ENCODE measurements at regions not wholly inside any gene's neighbourhood (a gene's known extent, or its start where the extent isn't known, plus 50 kb on each side); places are given as distances from the start of the nearest gene placed in this dataset.

DNA sequence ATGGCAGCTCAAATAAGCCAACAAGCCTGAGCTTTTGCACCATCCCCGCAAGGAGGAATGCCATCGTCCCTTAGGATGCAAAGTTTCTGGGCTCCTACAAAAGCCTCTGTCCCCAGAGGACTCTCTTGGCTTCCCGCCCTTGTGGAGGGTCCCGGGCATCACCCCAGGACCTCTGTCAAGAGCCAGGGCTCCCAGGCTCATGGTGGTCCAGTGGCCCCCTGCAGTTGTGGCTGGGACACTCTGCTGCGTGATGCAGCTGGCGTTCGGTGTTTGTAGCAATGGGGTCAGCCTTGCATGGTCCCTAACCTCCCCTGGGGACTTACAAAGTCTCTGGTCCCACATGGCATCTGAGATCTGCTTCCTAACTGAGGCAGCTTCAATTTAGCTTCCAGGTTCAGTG lies 104.7 kb downstream of the RIPK4 start:
- Histone ChIP-seq H3K4me3 (ENCODE audit: low read depth in 1 of 3, low read length in 3 of 3) (no peak overlapping the region), H3K36me3 (ENCODE audit: control insufficient read depth in 3 of 3, insufficient read depth in 2 of 3, low read depth in 1 of 3, low read length in 3 of 3) (no peaks in the 10 kb centered on the region), H3K9me3 (ENCODE audit: control insufficient read depth in 2 of 2, insufficient read depth in 1 of 2, low read depth in 1 of 2, low read length in 1 of 2) (no peaks in the 10 kb centered on the region), H3K27ac (ENCODE audit: low read depth in 1 of 3, low read length in 2 of 3) (no peak overlapping the region), H3K27me3 (ENCODE audit: control insufficient read depth in 3 of 3, insufficient read depth in 3 of 3, low read length in 3 of 3) (peaks cover 0 to 6% (median 0%) of the 10 kb centered on the region in 3 donors), H3K4me1 (ENCODE audit: control insufficient read depth in 3 of 3, insufficient read depth in 2 of 3, low read depth in 1 of 3, low read length in 2 of 3) (peaks cover 0 to 26% (median 2%) of the 10 kb centered on the region in 3 donors)
- FAIRE-seq (no peak), DNase-seq (no peak)
- WGBS, 3 donors = 87 to 93% (median 90%) methylated on average over 7 of the region's 7 CpGs

DNA sequence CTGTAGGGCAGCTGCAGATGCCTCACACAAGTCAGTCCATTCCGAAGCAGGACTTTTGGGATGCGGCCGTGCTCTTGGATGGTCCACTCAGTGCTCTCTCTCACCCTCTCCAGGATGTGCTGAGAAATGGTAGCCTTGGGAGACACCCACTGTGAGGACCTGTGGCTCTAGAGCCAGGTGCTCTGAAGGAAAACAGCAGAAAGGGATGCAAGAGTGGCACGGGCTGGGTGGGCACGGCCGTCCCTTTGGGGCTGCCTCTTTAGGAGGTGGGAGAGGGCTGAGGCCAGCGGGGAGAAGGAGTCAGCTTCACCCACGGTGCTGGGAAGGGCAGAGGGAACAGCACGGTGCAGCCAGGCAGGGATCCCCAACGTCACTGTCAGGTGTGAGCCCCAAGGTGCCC lies 106.1 kb downstream of the RIPK4 start:
- Histone ChIP-seq H3K4me3 (ENCODE audit: low read depth in 1 of 3, low read length in 3 of 3) (no peak overlapping the region), H3K4me1 (ENCODE audit: control insufficient read depth in 3 of 3, insufficient read depth in 2 of 3, low read depth in 1 of 3, low read length in 2 of 3) (peaks cover 0 to 26% (median 2%) of the 10 kb centered on the region in 3 donors), H3K27me3 (ENCODE audit: control insufficient read depth in 3 of 3, insufficient read depth in 3 of 3, low read length in 3 of 3) (peaks cover 0 to 7% (median 0%) of the 10 kb centered on the region in 3 donors), H3K27ac (ENCODE audit: low read depth in 1 of 3, low read length in 2 of 3) (no peak overlapping the region), H3K9me3 (ENCODE audit: control insufficient read depth in 2 of 2, insufficient read depth in 1 of 2, low read depth in 1 of 2, low read length in 1 of 2) (no peaks in the 10 kb centered on the region), H3K36me3 (ENCODE audit: control insufficient read depth in 3 of 3, insufficient read depth in 2 of 3, low read depth in 1 of 3, low read length in 3 of 3) (no peaks in the 10 kb centered on the region)
- no peak for DNase-seq
- WGBS, 3 donors = 74 to 90% (median 81%) methylated on average over 10 of the region's 10 CpGs
- FAIRE-seq = no peak

DNA sequence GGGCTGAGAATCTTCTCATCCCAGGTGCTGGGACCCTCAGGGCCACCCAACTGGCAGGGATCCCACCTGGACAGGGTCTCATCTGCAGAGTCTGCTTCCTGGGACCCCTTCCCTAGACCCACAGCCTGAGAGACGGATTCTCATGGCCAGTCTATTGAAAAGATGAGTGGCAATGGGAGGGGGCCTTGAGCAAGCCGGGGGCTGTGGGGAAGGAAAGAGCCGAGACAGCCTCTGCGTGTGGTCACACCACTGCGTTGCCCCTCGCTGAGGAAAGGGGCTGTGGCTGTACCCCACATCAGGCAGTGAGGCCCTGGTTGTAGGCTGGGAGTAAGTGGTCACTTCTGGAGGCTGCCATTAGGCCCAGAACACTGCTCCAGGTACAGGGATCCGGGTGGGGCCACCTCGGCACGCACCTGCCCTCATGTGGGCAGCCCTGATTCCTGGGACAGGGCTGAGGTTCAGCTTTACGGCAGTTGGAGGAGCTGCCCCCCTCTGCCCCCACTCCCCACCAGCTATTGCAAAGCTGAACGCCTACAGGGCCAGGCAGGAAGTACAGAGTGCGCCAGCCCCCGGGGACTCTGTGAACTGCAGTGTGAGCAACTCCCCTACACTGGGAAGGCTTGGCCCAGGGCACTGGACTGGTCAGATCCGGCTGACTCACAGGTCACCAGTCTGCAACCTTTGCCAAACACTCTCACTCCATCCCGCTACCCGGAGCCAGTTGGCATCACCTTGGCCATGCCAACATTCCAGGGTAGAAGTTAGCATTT lies 106.9 kb downstream of the RIPK4 start:
- Histone ChIP-seq H3K36me3 (ENCODE audit: control insufficient read depth in 3 of 3, insufficient read depth in 2 of 3, low read depth in 1 of 3, low read length in 3 of 3) (no peaks in the 10 kb centered on the region), H3K27ac (ENCODE audit: low read depth in 1 of 3, low read length in 2 of 3) (no peak overlapping the region), H3K9me3 (ENCODE audit: control insufficient read depth in 2 of 2, insufficient read depth in 1 of 2, low read depth in 1 of 2, low read length in 1 of 2) (no peaks in the 10 kb centered on the region), H3K4me1 (ENCODE audit: control insufficient read depth in 3 of 3, insufficient read depth in 2 of 3, low read depth in 1 of 3, low read length in 2 of 3) (peaks cover 0 to 23% (median 2%) of the 10 kb centered on the region in 3 donors), H3K4me3 (ENCODE audit: low read depth in 1 of 3, low read length in 3 of 3) (no peak overlapping the region), H3K27me3 (ENCODE audit: control insufficient read depth in 3 of 3, insufficient read depth in 3 of 3, low read length in 3 of 3) (peaks cover 0 to 7% (median 0%) of the 10 kb centered on the region in 3 donors)
- FAIRE-seq (no peak), DNase-seq (no peak)
- 75 to 83% (median 77%) methylated on average over 16 of the region's 16 CpGs for WGBS, 3 donors

DNA sequence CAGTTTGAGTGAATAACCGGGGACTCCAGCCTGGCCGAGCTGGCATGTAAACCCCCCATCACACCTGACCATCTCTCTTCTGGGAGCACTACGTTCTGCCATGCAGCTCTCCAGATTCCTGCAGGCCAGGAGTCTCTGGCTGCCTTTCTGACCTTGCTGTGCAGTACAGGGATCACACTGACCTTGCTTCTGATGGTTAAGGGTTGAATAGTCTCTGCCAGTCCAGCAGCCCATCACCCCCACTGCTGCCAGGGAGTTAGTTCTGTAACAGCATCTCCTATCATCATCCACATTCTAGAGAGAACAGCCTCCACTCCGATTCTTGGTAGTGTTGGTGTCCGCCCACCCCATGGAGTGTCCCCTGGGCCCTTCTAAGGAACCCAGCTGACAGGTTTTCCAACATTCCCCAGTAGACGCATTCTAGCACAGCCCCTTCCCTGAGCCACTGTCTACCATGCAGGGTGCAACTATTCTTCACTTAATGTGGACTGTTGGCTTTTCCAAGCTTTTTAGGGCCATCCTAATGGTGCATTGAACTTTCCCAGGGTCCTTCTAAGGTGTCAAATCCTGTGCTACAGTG lies 109.8 kb downstream of the RIPK4 start:
- no peak overlapping the region for H3K4me3 ChIP-seq (ENCODE audit: low read depth in 1 of 3, low read length in 3 of 3)
- no peak for FAIRE-seq
- WGBS, 3 donors = 82 to 88% (median 86%) methylated on average over 6 of the region's 6 CpGs
- H3K9me3 ChIP-seq (ENCODE audit: control insufficient read depth in 2 of 2, insufficient read depth in 1 of 2, low read depth in 1 of 2, low read length in 1 of 2) = no peaks in the 10 kb centered on the region
- no peaks in the 10 kb centered on the region for H3K36me3 ChIP-seq (ENCODE audit: control insufficient read depth in 3 of 3, insufficient read depth in 2 of 3, low read depth in 1 of 3, low read length in 3 of 3)
- no peaks in the 10 kb centered on the region for H3K4me1 ChIP-seq (ENCODE audit: control insufficient read depth in 3 of 3, insufficient read depth in 2 of 3, low read depth in 1 of 3, low read length in 2 of 3)
- H3K27ac ChIP-seq (ENCODE audit: low read depth in 1 of 3, low read length in 2 of 3) = no peak overlapping the region
- DNase-seq = no peak
- peaks cover 0 to 7% (median 0%) of the 10 kb centered on the region in 3 donors for H3K27me3 ChIP-seq (ENCODE audit: control insufficient read depth in 3 of 3, insufficient read depth in 3 of 3, low read length in 3 of 3)

DNA sequence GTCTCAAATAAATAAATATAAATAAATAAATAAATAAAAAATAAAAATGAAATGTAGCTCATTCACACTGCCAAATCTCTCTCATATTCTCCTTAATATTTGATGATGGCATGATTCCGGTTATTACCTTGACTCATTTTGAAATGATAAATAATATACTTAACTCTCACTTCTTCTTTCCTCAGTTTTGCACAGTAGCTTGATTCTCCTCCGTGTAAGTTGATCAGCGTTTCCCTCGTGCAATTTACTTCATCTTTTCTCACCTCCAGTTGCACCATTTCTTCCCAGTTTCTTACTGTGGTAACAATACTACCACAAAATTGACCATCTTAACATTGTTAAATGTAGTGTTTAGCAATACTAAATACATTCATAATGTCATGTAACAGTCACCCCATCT lies 111.6 kb downstream of the RIPK4 start:
- FAIRE-seq = no peak
- no peaks in the 10 kb centered on the region for H3K36me3 ChIP-seq (ENCODE audit: control insufficient read depth in 3 of 3, insufficient read depth in 2 of 3, low read depth in 1 of 3, low read length in 3 of 3)
- WGBS, 3 donors = 85 to 93% (median 88%) methylated on average over 4 of the region's 4 CpGs
- DNase-seq = no peak
- H3K27ac ChIP-seq (ENCODE audit: low read depth in 1 of 3, low read length in 2 of 3) = no peak overlapping the region
- peaks cover 0 to 7% (median 0%) of the 10 kb centered on the region in 3 donors for H3K27me3 ChIP-seq (ENCODE audit: control insufficient read depth in 3 of 3, insufficient read depth in 3 of 3, low read length in 3 of 3)
- H3K9me3 ChIP-seq (ENCODE audit: control insufficient read depth in 2 of 2, insufficient read depth in 1 of 2, low read depth in 1 of 2, low read length in 1 of 2) = no peaks in the 10 kb centered on the region
- H3K4me1 ChIP-seq (ENCODE audit: control insufficient read depth in 3 of 3, insufficient read depth in 2 of 3, low read depth in 1 of 3, low read length in 2 of 3) = no peaks in the 10 kb centered on the region
- H3K4me3 ChIP-seq (ENCODE audit: low read depth in 1 of 3, low read length in 3 of 3) = no peak overlapping the region

DNA sequence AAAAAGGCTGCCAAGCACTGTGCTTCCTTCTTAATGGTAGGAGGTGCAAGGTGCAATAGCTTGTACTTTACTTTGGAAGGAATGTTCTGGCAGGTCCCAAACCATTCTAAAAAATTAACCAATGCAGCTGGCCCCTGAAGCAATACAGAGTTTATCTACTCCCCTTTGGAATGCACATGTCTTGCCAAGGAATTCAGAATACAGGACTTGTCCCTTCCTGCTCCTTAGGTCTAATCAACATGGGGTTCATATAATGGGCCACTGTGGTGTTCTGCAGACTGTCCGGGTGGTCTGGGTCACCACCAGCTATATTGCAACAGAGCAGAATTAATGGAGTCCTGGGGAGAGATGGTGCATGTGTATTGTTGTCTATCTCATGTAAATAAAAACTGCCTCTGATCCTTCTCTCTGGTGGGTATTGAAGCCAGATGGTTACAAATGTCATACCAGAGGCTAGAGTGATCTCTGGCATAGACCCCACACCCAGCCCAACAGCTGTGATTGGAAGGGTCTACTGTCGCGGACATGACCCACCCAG lies 112.8 kb downstream of the RIPK4 start:
- Histone ChIP-seq H3K4me1 (ENCODE audit: control insufficient read depth in 3 of 3, insufficient read depth in 2 of 3, low read depth in 1 of 3, low read length in 2 of 3) (no peaks in the 10 kb centered on the region), H3K27me3 (ENCODE audit: control insufficient read depth in 3 of 3, insufficient read depth in 3 of 3, low read length in 3 of 3) (peaks cover 0 to 3% (median 0%) of the 10 kb centered on the region in 3 donors), H3K4me3 (ENCODE audit: low read depth in 1 of 3, low read length in 3 of 3) (no peak overlapping the region), H3K36me3 (ENCODE audit: control insufficient read depth in 3 of 3, insufficient read depth in 2 of 3, low read depth in 1 of 3, low read length in 3 of 3) (no peaks in the 10 kb centered on the region), H3K27ac (ENCODE audit: low read depth in 1 of 3, low read length in 2 of 3) (no peak overlapping the region), H3K9me3 (ENCODE audit: control insufficient read depth in 2 of 2, insufficient read depth in 1 of 2, low read depth in 1 of 2, low read length in 1 of 2) (no peaks in the 10 kb centered on the region)
- WGBS, 3 donors = 72 to 90% (median 83%) methylated on average over 3 of the region's 3 CpGs
- no peak for FAIRE-seq
- DNase-seq = peak in 1 of 2 donors; percentile 22

DNA sequence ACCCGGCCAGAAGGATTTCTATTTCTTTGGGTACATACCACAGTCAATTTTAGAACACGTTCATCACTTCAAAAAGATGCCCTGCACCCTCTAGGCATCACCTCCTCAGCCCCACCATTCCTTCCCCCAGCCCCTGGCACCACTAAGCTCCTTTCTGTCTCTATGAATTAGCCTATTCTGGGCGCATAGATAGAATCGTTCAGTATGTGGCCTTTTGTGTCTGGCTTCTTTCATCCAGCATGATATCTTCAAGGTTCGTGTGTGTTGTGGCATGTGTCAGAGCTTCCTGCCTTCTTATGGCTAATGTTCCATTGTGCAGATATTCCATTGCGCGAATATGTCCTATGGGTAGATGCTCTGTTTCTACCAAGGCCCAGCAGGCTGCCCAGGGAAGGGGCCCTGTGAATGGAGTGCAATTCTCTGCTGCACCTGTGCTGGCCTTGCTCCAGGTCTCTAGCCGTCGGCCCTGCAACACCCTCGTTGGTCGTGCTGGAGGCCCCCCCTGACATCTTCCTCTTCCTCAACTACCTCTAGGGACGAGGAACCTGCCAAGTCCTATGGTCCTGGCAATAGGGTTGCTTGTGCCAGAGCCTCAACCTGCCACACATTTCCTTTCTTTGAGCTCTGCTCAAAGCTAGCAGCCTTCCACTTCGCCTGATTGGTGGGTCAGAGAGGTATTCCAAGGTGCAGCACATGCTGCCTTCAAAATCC lies 113.5 kb downstream of the RIPK4 start:
- Histone ChIP-seq H3K27me3 (ENCODE audit: control insufficient read depth in 3 of 3, insufficient read depth in 3 of 3, low read length in 3 of 3) (peaks cover 0 to 3% (median 0%) of the 10 kb centered on the region in 3 donors), H3K27ac (ENCODE audit: low read depth in 1 of 3, low read length in 2 of 3) (no peak overlapping the region), H3K9me3 (ENCODE audit: control insufficient read depth in 2 of 2, insufficient read depth in 1 of 2, low read depth in 1 of 2, low read length in 1 of 2) (no peaks in the 10 kb centered on the region), H3K36me3 (ENCODE audit: control insufficient read depth in 3 of 3, insufficient read depth in 2 of 3, low read depth in 1 of 3, low read length in 3 of 3) (no peaks in the 10 kb centered on the region), H3K4me1 (ENCODE audit: control insufficient read depth in 3 of 3, insufficient read depth in 2 of 3, low read depth in 1 of 3, low read length in 2 of 3) (no peaks in the 10 kb centered on the region), H3K4me3 (ENCODE audit: low read depth in 1 of 3, low read length in 3 of 3) (no peak overlapping the region)
- no peak for DNase-seq
- FAIRE-seq = no peak
- WGBS, 3 donors = 60 to 70% (median 64%) methylated on average over 13 of the region's 13 CpGs

DNA sequence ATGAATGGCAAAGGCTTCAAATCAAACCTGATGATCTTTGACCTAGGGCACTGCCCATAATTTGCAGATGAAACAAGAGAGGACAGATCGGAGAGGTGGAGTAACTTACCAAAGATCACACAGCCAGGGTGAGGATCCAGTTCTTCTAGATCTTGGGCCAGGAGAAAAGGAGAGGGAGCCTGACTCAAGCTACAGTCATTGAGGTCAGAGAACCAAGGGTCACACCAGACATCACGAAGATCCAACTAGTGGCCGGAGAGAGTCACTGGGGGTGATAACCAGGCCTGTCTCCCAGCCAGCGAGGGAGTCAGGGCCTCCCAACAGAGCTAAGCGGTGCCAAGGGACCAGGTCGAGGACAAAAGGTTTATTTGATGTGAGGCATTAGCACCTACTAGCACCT lies 115.0 kb downstream of the RIPK4 start:
- DNase-seq (peak in 1 of 2 donors; percentile 50), FAIRE-seq (no peak)
- no peaks in the 10 kb centered on the region for H3K4me1 ChIP-seq (ENCODE audit: control insufficient read depth in 3 of 3, insufficient read depth in 2 of 3, low read depth in 1 of 3, low read length in 2 of 3)
- H3K27me3 ChIP-seq (ENCODE audit: control insufficient read depth in 3 of 3, insufficient read depth in 3 of 3, low read length in 3 of 3) = no peaks in the 10 kb centered on the region
- H3K9me3 ChIP-seq (ENCODE audit: control insufficient read depth in 2 of 2, insufficient read depth in 1 of 2, low read depth in 1 of 2, low read length in 1 of 2) = no peaks in the 10 kb centered on the region
- 67 to 84% (median 75%) methylated on average over 6 of the region's 6 CpGs for WGBS, 3 donors
- H3K4me3 ChIP-seq (ENCODE audit: low read depth in 1 of 3, low read length in 3 of 3) = no peak overlapping the region
- no peaks in the 10 kb centered on the region for H3K36me3 ChIP-seq (ENCODE audit: control insufficient read depth in 3 of 3, insufficient read depth in 2 of 3, low read depth in 1 of 3, low read length in 3 of 3)
- no peak overlapping the region for H3K27ac ChIP-seq (ENCODE audit: low read depth in 1 of 3, low read length in 2 of 3)

All from small intestine (tissue), 7 donors.